ENCODE measurements at regions not wholly inside any gene's neighbourhood (a gene's known extent, or its start where the extent isn't known, plus 50 kb on each side); places are given as distances from the start of the nearest gene placed in this dataset.
"Not testable (repeated sequence)": the region's sequence is repeated elsewhere in the genome, so short reads cannot be mapped to it uniquely, and the experiment has no call there.

GRCh38 chr10:109809954-109810353, 113.4 kb downstream of the XPNPEP1 start:
- not testable (repeated sequence) for H4K20me1 ChIP-seq (ENCODE audit: low read depth, low read length); H3K9ac ChIP-seq (ENCODE audit: low read length); H3K79me2 ChIP-seq (ENCODE audit: insufficient read depth, low read length); H3K4me3 ChIP-seq (ENCODE audit: insufficient read depth, low read length, poor library complexity, severe bottlenecking); H3K9me2 ChIP-seq (replicated peaks; ENCODE audit: insufficient read depth, low read length); H3F3A ChIP-seq (ENCODE audit: insufficient read depth); H3K9me3 ChIP-seq (ENCODE audit: insufficient read depth, low read length); H3K4me2 ChIP-seq (ENCODE audit: low read depth, low read length, poor library complexity, severe bottlenecking); H3K27me3 ChIP-seq (ENCODE audit: low read length); H3K27ac ChIP-seq (ENCODE audit: low read depth, low read length); H2AFZ ChIP-seq (ENCODE audit: low read depth, low read length, severe bottlenecking); H3K36me3 ChIP-seq (ENCODE audit: low read length)

DNA sequence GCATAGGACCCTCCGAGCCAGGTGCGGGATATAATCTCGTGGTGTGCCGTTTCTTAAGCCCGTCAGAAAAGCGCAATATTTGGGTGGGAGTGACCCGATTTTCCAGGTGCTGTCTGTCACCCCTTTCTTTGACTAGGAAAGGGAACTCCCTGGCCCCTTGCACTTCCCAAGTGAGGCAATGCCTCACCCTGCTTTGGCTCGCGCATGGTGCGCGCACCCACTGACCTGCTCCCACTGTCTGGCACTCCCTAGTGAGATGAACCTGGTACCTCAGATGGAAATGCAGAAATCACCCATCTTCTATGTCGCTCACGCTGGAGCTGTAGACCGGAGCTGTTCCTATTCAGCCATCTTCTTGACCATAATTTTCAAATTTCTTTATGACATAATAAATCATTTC, 122.1 kb downstream of the XPNPEP1 start:
- not testable (repeated sequence) for H3K4me2 ChIP-seq (ENCODE audit: low read depth, low read length, poor library complexity, severe bottlenecking); H2AFZ ChIP-seq (ENCODE audit: low read depth, low read length, severe bottlenecking); H3K4me3 ChIP-seq (ENCODE audit: insufficient read depth, low read length, poor library complexity, severe bottlenecking); H4K20me1 ChIP-seq (ENCODE audit: low read depth, low read length); H3K9me3 ChIP-seq (ENCODE audit: insufficient read depth, low read length); H3K79me2 ChIP-seq (ENCODE audit: insufficient read depth, low read length); H3K9me2 ChIP-seq (replicated peaks; ENCODE audit: insufficient read depth, low read length); H3K36me3 ChIP-seq (ENCODE audit: low read length); H3K27ac ChIP-seq (ENCODE audit: low read depth, low read length); H3F3A ChIP-seq (ENCODE audit: insufficient read depth); H3K27me3 ChIP-seq (ENCODE audit: low read length); H3K9ac ChIP-seq (ENCODE audit: low read length)

DNA sequence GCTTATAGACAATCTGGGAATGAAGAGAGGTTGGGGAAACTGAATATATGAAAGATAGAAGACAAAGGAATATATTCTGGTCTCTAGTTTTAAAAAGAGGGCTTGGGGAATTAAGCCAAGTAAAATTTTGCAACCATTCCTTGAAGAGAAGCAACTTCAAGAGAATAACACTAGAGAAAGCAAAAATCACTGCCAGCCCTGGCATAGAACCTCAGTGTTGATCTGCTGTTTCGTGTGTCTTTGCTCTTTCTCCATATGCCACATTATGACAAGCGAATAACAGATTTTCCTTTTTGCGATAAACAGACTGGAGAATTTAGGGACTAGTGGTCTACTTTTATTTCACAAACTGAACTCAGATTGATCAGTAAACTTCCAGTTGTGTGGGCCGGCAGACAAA, 132.7 kb downstream of the XPNPEP1 start:
- H3K9me2 ChIP-seq (replicated peaks; ENCODE audit: insufficient read depth, low read length) = no peaks in the 10 kb centered on the region

GRCh38 chr10:109784236-109784635, 139.1 kb downstream of the XPNPEP1 start:
- Histone ChIP-seq H3K9ac (ENCODE audit: low read length) (no peak overlapping the region), H3F3A (ENCODE audit: insufficient read depth) (no peaks in the 10 kb centered on the region), H3K79me2 (ENCODE audit: insufficient read depth, low read length) (no peaks in the 10 kb centered on the region), H3K4me3 (ENCODE audit: insufficient read depth, low read length, poor library complexity, severe bottlenecking) (no peak overlapping the region), H3K27me3 (ENCODE audit: low read length) (no peaks in the 10 kb centered on the region), H4K20me1 (ENCODE audit: low read depth, low read length) (no peaks in the 10 kb centered on the region), H3K9me3 (ENCODE audit: insufficient read depth, low read length) (no peaks in the 10 kb centered on the region), H3K36me3 (ENCODE audit: low read length) (no peaks in the 10 kb centered on the region), H2AFZ (ENCODE audit: low read depth, low read length, severe bottlenecking) (no peak overlapping the region), H3K9me2 (replicated peaks; ENCODE audit: insufficient read depth, low read length) (no peaks in the 10 kb centered on the region), H3K27ac (ENCODE audit: low read depth, low read length) (no peak overlapping the region), H3K4me2 (ENCODE audit: low read depth, low read length, poor library complexity, severe bottlenecking) (no peak overlapping the region)
- TF ChIP-seq EZH2phosphoT487 (conservative IDR thresholded peaks at IDR 0.05; ENCODE audit: low read length) (no peak), CTCF (IDR thresholded peaks at IDR 0.05; ENCODE audit: insufficient read depth, low read length, poor library complexity, severe bottlenecking) (no peak)

More for the DNA sequence above, 132.7 kb downstream of the XPNPEP1 start:
- no peaks in the 10 kb centered on the region for H3K36me3 ChIP-seq (ENCODE audit: low read length)
- H3K79me2 ChIP-seq (ENCODE audit: insufficient read depth, low read length) = no peaks in the 10 kb centered on the region
- H3K4me3 ChIP-seq (ENCODE audit: insufficient read depth, low read length, poor library complexity, severe bottlenecking) = no peak overlapping the region
- no peaks in the 10 kb centered on the region for H3F3A ChIP-seq (ENCODE audit: insufficient read depth)
- H3K4me2 ChIP-seq (ENCODE audit: low read depth, low read length, poor library complexity, severe bottlenecking) = no peak overlapping the region
- H2AFZ ChIP-seq (ENCODE audit: low read depth, low read length, severe bottlenecking) = no peak overlapping the region
- TF ChIP-seq EZH2phosphoT487 (conservative IDR thresholded peaks at IDR 0.05; ENCODE audit: low read length) (no peak), CTCF (IDR thresholded peaks at IDR 0.05; ENCODE audit: insufficient read depth, low read length, poor library complexity, severe bottlenecking) (no peak)
- H4K20me1 ChIP-seq (ENCODE audit: low read depth, low read length) = no peaks in the 10 kb centered on the region
- no peaks in the 10 kb centered on the region for H3K9me3 ChIP-seq (ENCODE audit: insufficient read depth, low read length)
- no peaks in the 10 kb centered on the region for H3K27me3 ChIP-seq (ENCODE audit: low read length)
- H3K27ac ChIP-seq (ENCODE audit: low read depth, low read length) = no peak overlapping the region
- no peak overlapping the region for H3K9ac ChIP-seq (ENCODE audit: low read length)
